Ovary (tissue), 3 donors: ENCODE measurements at regions not wholly inside any gene's neighbourhood (a gene's known extent, or its start where the extent isn't known, plus 50 kb on each side); places are given as distances from the start of the nearest gene placed in this dataset.

Experiments used
- POLR2A ChIP-seq: fragments of 450-650 bp; IDR thresholded peaks from one replicate; pipeline ENCODE4 v1.6.1; 2017; ENCODE audit warnings: antibody characterized with exemption, mild to moderate bottlenecking, moderate library complexity
- TF ChIP-seq, protein P1 (sequence below), 3 donors: fragments of 450-650 bp in 2 of 3; fragments of 200-600 bp in 1 of 3; IDR thresholded peaks; one replicate each; pipeline versions ENCODE4 v1.5.1 to v1.8.0; 2016 to 2022; ENCODE audit warnings: antibody characterized with exemption in 3 of 3, mild to moderate bottlenecking in 1 of 3
- donor health status: DM: no; HTN: no; CAD: no.

DNA sequence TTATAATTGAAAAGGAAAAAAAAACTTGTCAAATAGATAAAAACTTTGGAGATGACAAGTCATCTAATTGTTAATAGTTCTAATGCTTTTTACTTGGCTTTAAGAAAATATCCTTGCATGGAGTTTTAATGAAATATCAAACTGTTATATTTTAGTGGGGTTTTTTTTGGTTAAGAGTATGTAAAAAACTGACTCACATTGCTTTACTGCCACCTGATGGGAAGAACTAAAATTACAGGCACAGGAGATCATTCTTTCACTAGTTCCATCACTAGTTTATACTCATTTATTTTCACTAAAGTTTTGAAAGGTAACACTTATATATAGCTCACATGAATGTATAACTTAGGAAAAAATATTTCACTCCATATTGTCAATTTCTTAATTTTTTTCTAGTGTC, 309.1 kb downstream of the LMBRD1 start:
- TF ChIP-seq POLR2A: no peak
- TF ChIP-seq, protein P1, sequence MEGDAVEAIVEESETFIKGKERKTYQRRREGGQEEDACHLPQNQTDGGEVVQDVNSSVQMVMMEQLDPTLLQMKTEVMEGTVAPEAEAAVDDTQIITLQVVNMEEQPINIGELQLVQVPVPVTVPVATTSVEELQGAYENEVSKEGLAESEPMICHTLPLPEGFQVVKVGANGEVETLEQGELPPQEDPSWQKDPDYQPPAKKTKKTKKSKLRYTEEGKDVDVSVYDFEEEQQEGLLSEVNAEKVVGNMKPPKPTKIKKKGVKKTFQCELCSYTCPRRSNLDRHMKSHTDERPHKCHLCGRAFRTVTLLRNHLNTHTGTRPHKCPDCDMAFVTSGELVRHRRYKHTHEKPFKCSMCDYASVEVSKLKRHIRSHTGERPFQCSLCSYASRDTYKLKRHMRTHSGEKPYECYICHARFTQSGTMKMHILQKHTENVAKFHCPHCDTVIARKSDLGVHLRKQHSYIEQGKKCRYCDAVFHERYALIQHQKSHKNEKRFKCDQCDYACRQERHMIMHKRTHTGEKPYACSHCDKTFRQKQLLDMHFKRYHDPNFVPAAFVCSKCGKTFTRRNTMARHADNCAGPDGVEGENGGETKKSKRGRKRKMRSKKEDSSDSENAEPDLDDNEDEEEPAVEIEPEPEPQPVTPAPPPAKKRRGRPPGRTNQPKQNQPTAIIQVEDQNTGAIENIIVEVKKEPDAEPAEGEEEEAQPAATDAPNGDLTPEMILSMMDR (IDR thresholded peaks at IDR 0.05): no peak
